GM23248 (cell line): ENCODE measurements at regions not wholly inside any gene's neighbourhood (a gene's known extent, or its start where the extent isn't known, plus 50 kb on each side); places are given as distances from the start of the nearest gene placed in this dataset.

ENCODE experiments used
- DNase-seq: peaks from one replicate; pipeline ENCODE4 v3.0.0-alpha.2; 2015
- H2AFZ ChIP-seq: fragments of 200-600 bp; sonication (generic); 2 replicates; pipeline ENCODE4 v1.6.1; 2016; ENCODE audit warnings: antibody characterized with exemption
- H3F3A ChIP-seq: fragments of 200-600 bp; sonication (generic); 2 replicates; pipeline ENCODE4 v1.6.1; 2016; ENCODE audit warnings: mild to moderate bottlenecking, antibody characterized with exemption, mixed run types; ENCODE audit not compliant: insufficient read depth
- H3K27ac ChIP-seq: fragments of 200-600 bp; sonication (generic); 2 replicates; pipeline ENCODE4 v1.5.1; 2016; ENCODE audit warnings: mild to moderate bottlenecking
- H3K27me3 ChIP-seq: fragments of 200-600 bp; sonication (generic); replicated peaks from 2 replicates; pipeline ENCODE4 v1.6.1; 2016; ENCODE audit warnings: mild to moderate bottlenecking; ENCODE audit not compliant: insufficient read depth
- H3K36me3 ChIP-seq: fragments of 200-600 bp; sonication (generic); 2 replicates; pipeline ENCODE4 v1.6.1; 2016; ENCODE audit warnings: low read depth, mild to moderate bottlenecking
- H3K4me1 ChIP-seq: fragments of 200-600 bp; sonication (generic); 2 replicates; pipeline ENCODE4 v1.6.1; 2016; ENCODE audit warnings: mild to moderate bottlenecking; ENCODE audit not compliant: insufficient read depth
- H3K4me2 ChIP-seq: fragments of 200-600 bp; sonication (generic); one replicate; pipeline ENCODE4 v1.6.1; 2016; ENCODE audit warnings: mild to moderate bottlenecking; ENCODE audit not compliant: unreplicated experiment
- H3K4me3 ChIP-seq: fragments of 200-600 bp; sonication (generic); 2 replicates; pipeline ENCODE4 v1.5.1; 2016; ENCODE audit warnings: mild to moderate bottlenecking
- H3K79me2 ChIP-seq: fragments of 200-600 bp; sonication (generic); 2 replicates; pipeline ENCODE4 v1.6.1; 2016; ENCODE audit warnings: mild to moderate bottlenecking; ENCODE audit not compliant: insufficient read depth
- H3K9ac ChIP-seq: fragments of 200-600 bp; sonication (generic); 2 replicates; pipeline ENCODE4 v1.6.1; 2016; ENCODE audit warnings: mild to moderate bottlenecking
- H3K9me2 ChIP-seq: fragments of 200-600 bp; sonication (generic); 2 replicates; pipeline ENCODE4 v1.6.1; 2016; ENCODE audit warnings: mixed run types, mild to moderate bottlenecking, moderate library complexity; ENCODE audit not compliant: insufficient read depth
- H3K9me3 ChIP-seq: fragments of 200-600 bp; sonication (generic); one replicate; pipeline ENCODE4 v1.6.1; 2017; ENCODE audit warnings: low read depth
- H4K20me1 ChIP-seq: fragments of 200-600 bp; sonication (generic); 2 replicates; pipeline ENCODE4 v1.6.0; 2016; ENCODE audit not compliant: insufficient read depth
- EZH2 ChIP-seq: fragments of 200-600 bp; sonication (generic); IDR thresholded peaks from 2 replicates; pipeline ENCODE4 v1.6.1; 2018; ENCODE audit warnings: antibody characterized with exemption, mild to moderate bottlenecking; ENCODE audit not compliant: insufficient read depth, poor library complexity, severe bottlenecking
- EZH2phosphoT487 ChIP-seq: fragments of 200-600 bp; sonication (generic); IDR thresholded peaks from 2 replicates; pipeline ENCODE4 v1.6.1; 2018; ENCODE audit warnings: antibody characterized with exemption, moderate library complexity, mild to moderate bottlenecking, low read depth; ENCODE audit not compliant: insufficient read depth
- WGBS, 2 experiments: methylation state at CpG; one replicate each; pipeline ENCODE4 v1.1.6; 2015 to 2017; ENCODE audit warnings: low lambda C conversion rate in 2 of 2, low coverage in 1 of 2; ENCODE audit errors: missing lambda C conversion rate in 2 of 2; 5-methylcytosine and 5-hydroxymethylcytosine counted together
- in situ Hi-C: fragments of 300-500 bp; cut with MboI; formaldehyde crosslinking; loops from 2 replicates; pipeline ENCODE4 v1.15.0; 2020

- Histone ChIP-seq H3K36me3 (no peaks in the 10 kb centered on the region), H3K4me3 (no peak overlapping the region), H3K4me1 (no peaks in the 10 kb centered on the region), H4K20me1 (no peaks in the 10 kb centered on the region), H3K9me3 (no peaks in the 10 kb centered on the region), H2AFZ (no peak overlapping the region), H3K27ac (no peak overlapping the region), H3K4me2 (no peak overlapping the region), H3F3A (no peaks in the 10 kb centered on the region), H3K79me2 (no peaks in the 10 kb centered on the region), H3K9ac (no peak overlapping the region), H3K9me2 (no peaks in the 10 kb centered on the region), H3K27me3 (0 out of 2 replicates have a peak, but pooled peaks cover 7% of the 10 kb centered on the region)
- in situ Hi-C loops: no loop called here
- DNase-seq: no peak
- no peak for TF ChIP-seq EZH2phosphoT487
- TF ChIP-seq EZH2: no peak
- WGBS, 2 experiments: 4 to 6% methylated on average over 6 of the region's 6 CpGs
These were observed 538.1 kb downstream of the SOX6 start for GRCh38 chr11:15818132-15818842.

- H2AFZ ChIP-seq: no peak overlapping the region
- 21 to 23% methylated on average over 8 of the region's 8 CpGs for WGBS, 2 experiments
These were observed 536.6 kb downstream of the SOX6 start for GRCh38 chr11:15819679-15820286.

GRCh38 chr11:15821451-15821850 lies 534.9 kb downstream of the SOX6 start:
- Histone ChIP-seq H4K20me1 (no peaks in the 10 kb centered on the region), H3K36me3 (no peaks in the 10 kb centered on the region), H3K4me1 (no peaks in the 10 kb centered on the region), H3F3A (no peaks in the 10 kb centered on the region), H3K27ac (no peak overlapping the region), H3K4me2 (no peak overlapping the region), H3K9ac (no peak overlapping the region), H3K9me2 (no peaks in the 10 kb centered on the region), H2AFZ (no peak overlapping the region), H3K27me3 (no peaks in the 10 kb centered on the region), H3K79me2 (no peaks in the 10 kb centered on the region), H3K4me3 (no peak overlapping the region), H3K9me3 (no peaks in the 10 kb centered on the region)
- in situ Hi-C loops: no loop called here
- TF ChIP-seq EZH2phosphoT487: no peak
- TF ChIP-seq EZH2: no peak
- DNase-seq: no peak

More at GRCh38 chr11:15819679-15820286, 536.6 kb downstream of the SOX6 start:
- Histone ChIP-seq H3K4me1 (no peaks in the 10 kb centered on the region), H4K20me1 (no peaks in the 10 kb centered on the region), H3K4me2 (no peak overlapping the region), H3K27me3 (0 out of 2 replicates have a peak, but pooled peaks cover under 1% of the 10 kb centered on the region), H3K9ac (no peak overlapping the region), H3K27ac (no peak overlapping the region), H3K36me3 (no peaks in the 10 kb centered on the region), H3F3A (no peaks in the 10 kb centered on the region), H3K9me3 (no peaks in the 10 kb centered on the region), H3K79me2 (no peaks in the 10 kb centered on the region), H3K4me3 (no peak overlapping the region), H3K9me2 (no peaks in the 10 kb centered on the region)
- in situ Hi-C loops: no loop called here
- peak; percentile 69 for DNase-seq
- TF ChIP-seq EZH2 (no peak), EZH2phosphoT487 (no peak)

GRCh38 chr11:15824060-15824459 lies 532.3 kb downstream of the SOX6 start:
- Histone ChIP-seq H3K79me2 (no peaks in the 10 kb centered on the region), H3K27me3 (peaks cover 16% of the 10 kb centered on the region), H2AFZ (no peak overlapping the region), H4K20me1 (no peaks in the 10 kb centered on the region), H3K9ac (no peak overlapping the region), H3K4me3 (no peak overlapping the region), H3K36me3 (no peaks in the 10 kb centered on the region), H3K27ac (no peak overlapping the region), H3K4me2 (no peak overlapping the region), H3K9me2 (no peaks in the 10 kb centered on the region), H3K4me1 (no peaks in the 10 kb centered on the region), H3F3A (no peaks in the 10 kb centered on the region), H3K9me3 (no peaks in the 10 kb centered on the region)
- in situ Hi-C loops: no loop called here
- WGBS, 2 experiments: 33 to 35% methylated on average over 1 of the region's 1 CpG
- no peak for TF ChIP-seq EZH2
- DNase-seq: no peak
